ENCODE measurements at regions not wholly inside any gene's neighbourhood (a gene's known extent, or its start where the extent isn't known, plus 50 kb on each side); places are given as distances from the start of the nearest gene placed in this dataset.

DNA sequence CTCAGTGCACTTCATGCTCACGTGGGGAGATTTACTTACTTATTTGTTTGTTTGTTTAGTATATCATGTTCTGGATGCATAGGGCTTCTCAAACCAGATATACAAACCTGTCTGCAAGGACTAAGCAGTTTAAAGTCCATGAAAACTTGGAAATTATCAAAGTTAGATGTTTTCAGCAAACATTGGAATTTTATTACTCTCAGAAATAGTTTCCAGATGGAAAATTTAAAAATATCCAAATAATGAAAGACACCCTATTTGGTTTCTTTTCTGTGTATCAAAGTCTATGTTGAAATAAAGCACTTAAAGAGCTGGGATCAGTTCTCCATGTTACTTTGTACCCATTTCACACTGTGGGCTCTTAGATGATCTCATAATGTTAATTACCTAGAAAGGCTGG, 312.1 kb downstream of the PPP1R2C start:
- TF ChIP-seq ZNF274 (IDR thresholded peaks at IDR 0.05; ENCODE audit: borderline replicate concordance, low read depth, low read length) (no peak), POLR2A (conservative IDR thresholded peaks at IDR 0.05) (no peak), PRPF4 (IDR thresholded peaks at IDR 0.05; ENCODE audit: insufficient read depth, low read depth, low read length, poor library complexity, severe bottlenecking) (no peak)
- TF ChIP-seq, protein P1, sequence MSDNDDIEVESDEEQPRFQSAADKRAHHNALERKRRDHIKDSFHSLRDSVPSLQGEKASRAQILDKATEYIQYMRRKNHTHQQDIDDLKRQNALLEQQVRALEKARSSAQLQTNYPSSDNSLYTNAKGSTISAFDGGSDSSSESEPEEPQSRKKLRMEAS (CRISPR knock-in tag; IDR thresholded peaks at IDR 0.05) = no peak
